GM21576 (cell line): ENCODE measurements at regions not wholly inside any gene's neighbourhood (a gene's known extent, or its start where the extent isn't known, plus 50 kb on each side); places are given as distances from the start of the nearest gene placed in this dataset.
A peak's percentile ranks its signal among the peaks of the same experiment; 100 is the strongest.
"Not testable (repeated sequence)": the region's sequence is repeated elsewhere in the genome, so short reads cannot be mapped to it uniquely, and the experiment has no call there.

Experiments
- ATAC-seq: cut with Tn5 transposase; IDR thresholded peaks from one replicate; pipeline ENCODE4 v1.9.1; 2021; ENCODE audit warnings: mild to moderate bottlenecking, moderate library complexity; ENCODE audit not compliant: unreplicated experiment

DNA sequence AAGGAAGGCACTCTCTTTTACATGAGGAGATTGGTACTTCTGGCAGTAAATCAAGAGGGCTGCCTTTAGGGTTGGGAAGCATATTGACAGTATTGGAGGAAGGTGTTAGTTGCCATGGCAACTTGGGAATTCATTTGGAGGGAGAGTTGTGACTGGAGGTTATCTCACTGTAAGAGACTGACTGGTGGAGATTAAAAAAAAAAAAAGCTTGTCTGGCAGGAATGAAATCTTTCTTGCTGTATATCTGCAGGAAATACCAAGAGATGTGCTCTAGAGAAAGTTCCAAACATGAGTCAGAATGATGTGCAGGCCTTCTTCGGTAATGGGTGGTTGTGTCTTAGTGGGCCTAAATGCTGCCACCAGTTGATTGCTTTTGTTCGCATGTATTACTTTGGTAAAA lies 59.8 kb upstream of the FAM72C start:
- not testable (repeated sequence) for ATAC-seq

DNA sequence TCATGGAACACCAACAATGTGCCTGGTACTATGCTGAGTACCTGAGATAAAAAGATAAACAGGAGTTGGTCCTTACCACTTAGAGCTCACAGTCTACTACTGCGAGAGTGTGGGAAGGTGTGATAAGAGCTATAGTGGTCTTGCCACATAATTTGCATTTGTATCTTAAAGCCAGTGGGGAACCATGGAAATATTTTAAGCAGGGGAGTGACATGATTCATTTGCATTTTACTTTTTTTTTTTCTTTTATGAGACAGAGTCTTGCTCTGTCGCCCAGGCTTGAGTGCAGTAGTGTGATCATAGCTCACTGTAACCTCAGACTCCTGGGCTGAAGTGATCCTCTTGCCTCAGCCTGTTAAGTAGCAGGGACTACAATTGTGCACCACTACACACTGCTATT lies 54.2 kb upstream of the FAM72C start:
- peak; percentile 86 for ATAC-seq

DNA sequence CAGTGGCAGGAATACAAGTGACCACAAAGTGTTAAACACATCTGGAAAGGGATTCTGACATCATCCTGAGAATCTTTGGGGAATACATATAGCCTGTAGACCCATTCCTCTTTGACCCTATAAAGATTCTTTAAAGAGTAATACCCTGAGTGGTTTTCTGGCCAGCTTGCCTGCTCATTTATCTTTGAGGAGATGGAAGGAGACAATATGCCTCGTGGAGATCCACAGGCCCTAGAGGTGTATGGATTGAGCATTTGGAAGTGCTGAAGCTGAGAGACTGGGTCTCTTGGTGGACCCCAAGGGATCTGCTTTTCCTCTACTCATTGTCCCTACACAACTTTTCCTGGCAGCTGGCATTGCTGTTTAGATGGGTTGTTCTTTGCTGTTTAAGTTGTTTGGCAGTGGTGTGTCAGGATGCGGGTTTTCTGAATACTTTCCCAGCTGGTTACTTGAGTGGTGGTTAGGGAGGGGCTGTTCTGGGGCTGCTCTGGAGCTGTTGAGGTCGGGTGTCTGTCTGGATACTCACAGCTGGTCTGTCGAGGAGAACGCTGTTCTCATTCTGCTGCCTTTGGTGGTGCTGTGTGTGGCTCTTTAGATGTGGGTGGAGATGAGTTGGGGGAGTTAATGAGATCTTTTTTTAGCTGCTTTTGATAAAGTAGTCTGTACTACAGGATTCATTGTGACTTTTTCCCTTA lies 50.1 kb upstream of the FAM72C start:
- ATAC-seq: not testable (repeated sequence)
